VCaP (cell line): ENCODE measurements at regions not wholly inside any gene's neighbourhood (a gene's known extent, or its start where the extent isn't known, plus 50 kb on each side); places are given as distances from the start of the nearest gene placed in this dataset.

ENCODE experiments used
- H3K27ac ChIP-seq: fragments of 450-650 bp; 2 replicates; pipeline ENCODE4 v1.5.1; 2017
- CTCF ChIP-seq: fragments of 450-650 bp; conservative IDR thresholded peaks from 2 replicates; pipeline ENCODE4 v1.5.1; 2017; ENCODE audit warnings: mild to moderate bottlenecking, moderate library complexity

- no peak for TF ChIP-seq CTCF
- H3K27ac ChIP-seq, result peak overlapping the region; percentile 100
Measured at GRCh38 chr6:110527516-110527915, 51.1 kb upstream of the SLC22A16 start.

GRCh38 chr6:110526726-110527125, 50.3 kb upstream of the SLC22A16 start:
- TF ChIP-seq CTCF, result no peak
- peak overlapping the region; percentile 100 for H3K27ac ChIP-seq
